H9 (cell line): ENCODE measurements at regions not wholly inside any gene's neighbourhood (a gene's known extent, or its start where the extent isn't known, plus 50 kb on each side); places are given as distances from the start of the nearest gene placed in this dataset.

Experiments used
- DNase-seq: peaks from one replicate; pipeline ENCODE4 v3.0.0-alpha.2; 2017
- H2AFZ ChIP-seq: one replicate; pipeline ENCODE4 v1.6.1; 2013; ENCODE audit warnings: mild to moderate bottlenecking, low read length, control low read depth, moderate library complexity
- H2AK5ac ChIP-seq: 2 replicates; pipeline ENCODE4 v1.6.1; 2013; ENCODE audit warnings: low read length, control low read depth, mixed read lengths; ENCODE audit not compliant: insufficient read length
- H2BK120ac ChIP-seq: one replicate; pipeline ENCODE4 v1.6.1; 2013; ENCODE audit warnings: low read depth, mild to moderate bottlenecking, low read length, control low read depth, inconsistent platforms; ENCODE audit not compliant: poor library complexity, severe bottlenecking
- H2BK12ac ChIP-seq: 2 replicates; pipeline ENCODE4 v1.6.1; 2013; ENCODE audit warnings: low read length, control low read depth, mixed read lengths, low read depth; ENCODE audit not compliant: insufficient read length
- H2BK15ac ChIP-seq: 2 replicates; pipeline ENCODE4 v1.6.1; 2013; ENCODE audit warnings: low read depth, low read length, control low read depth
- H2BK20ac ChIP-seq: one replicate; pipeline ENCODE4 v1.6.1; 2013; ENCODE audit warnings: low read depth, mild to moderate bottlenecking, low read length, control low read depth, inconsistent platforms; ENCODE audit not compliant: poor library complexity, severe bottlenecking
- H2BK5ac ChIP-seq: 2 replicates; pipeline ENCODE4 v1.6.1; 2013; ENCODE audit warnings: low read length, control low read depth, mixed read lengths; ENCODE audit not compliant: insufficient read length
- H3K14ac ChIP-seq: 2 replicates; pipeline ENCODE4 v1.6.1; 2013; ENCODE audit warnings: low read length, control low read depth; ENCODE audit not compliant: insufficient read depth
- H3K18ac ChIP-seq: 2 replicates; pipeline ENCODE4 v1.6.1; 2013; ENCODE audit warnings: low read depth, mild to moderate bottlenecking, mixed read lengths, low read length, control low read depth; ENCODE audit not compliant: insufficient read length
- H3K23ac ChIP-seq: 2 replicates; pipeline ENCODE4 v1.6.1; 2013; ENCODE audit warnings: low read length, control low read depth, mixed read lengths, low read depth; ENCODE audit not compliant: insufficient read length
- H3K23me2 ChIP-seq: 2 replicates; pipeline ENCODE4 v1.6.1; 2013; ENCODE audit warnings: low read depth, mild to moderate bottlenecking, mixed read lengths, low read length, control low read depth; ENCODE audit not compliant: insufficient read length, poor library complexity, severe bottlenecking
- H3K27ac ChIP-seq: 2 replicates; pipeline ENCODE4 v1.5.1; 2013; ENCODE audit warnings: low read length, control low read depth, mixed read lengths, low read depth; ENCODE audit not compliant: insufficient read length
- H3K27me3 ChIP-seq: 2 replicates; pipeline ENCODE4 v1.6.1; 2013; ENCODE audit warnings: low read length, control low read depth, inconsistent platforms; ENCODE audit not compliant: insufficient read depth
- H3K4ac ChIP-seq: 2 replicates; pipeline ENCODE4 v1.6.1; 2013; ENCODE audit warnings: low read depth, mild to moderate bottlenecking, control low read depth, inconsistent platforms, low read length, moderate library complexity
- H3K4me1 ChIP-seq: 2 replicates; pipeline ENCODE4 v1.6.1; 2013; ENCODE audit warnings: low read length, control low read depth, inconsistent platforms; ENCODE audit not compliant: insufficient read depth
- H3K4me2 ChIP-seq: 2 replicates; pipeline ENCODE4 v1.6.1; 2013; ENCODE audit warnings: low read length, control low read depth, mixed read lengths; ENCODE audit not compliant: insufficient read length, insufficient read depth
- H3K56ac ChIP-seq: 2 replicates; pipeline ENCODE4 v1.6.1; 2013; ENCODE audit warnings: low read depth, mild to moderate bottlenecking, mixed read lengths, low read length, control low read depth; ENCODE audit not compliant: insufficient read length
- H3K79me1 ChIP-seq: 2 replicates; pipeline ENCODE4 v1.6.1; 2013; ENCODE audit warnings: low read depth, mild to moderate bottlenecking, moderate library complexity, low read length, control low read depth, inconsistent platforms; ENCODE audit not compliant: insufficient read depth, poor library complexity, severe bottlenecking
- H3K79me2 ChIP-seq: 2 replicates; pipeline ENCODE4 v1.6.1; 2013; ENCODE audit warnings: low read length, control low read depth, inconsistent platforms; ENCODE audit not compliant: insufficient read depth
- H3K9ac ChIP-seq: 2 replicates; pipeline ENCODE4 v1.6.1; 2013; ENCODE audit warnings: low read length, control low read depth, mixed read lengths; ENCODE audit not compliant: insufficient read length; ENCODE audit errors: extremely low read depth
- H3K9me3 ChIP-seq: one replicate; pipeline ENCODE4 v1.6.1; 2013; ENCODE audit warnings: low read depth, low read length, inconsistent platforms; ENCODE audit not compliant: control insufficient read depth
- H3T11ph ChIP-seq: one replicate; pipeline ENCODE4 v1.6.1; 2013; ENCODE audit warnings: mild to moderate bottlenecking, low read length, control low read depth, inconsistent platforms
- H4K20me1 ChIP-seq: one replicate; pipeline ENCODE4 v1.6.1; 2013; ENCODE audit not compliant: control insufficient read depth, insufficient read length, insufficient read depth
- H4K5ac ChIP-seq: 2 replicates; pipeline ENCODE4 v1.6.1; 2013; ENCODE audit warnings: low read depth, mild to moderate bottlenecking, mixed read lengths, low read length, control low read depth; ENCODE audit not compliant: insufficient read length
- H4K8ac ChIP-seq: replicated peaks from 2 replicates; pipeline ENCODE4 v1.6.1; 2013; ENCODE audit warnings: low read length, control low read depth, mixed read lengths, low read depth; ENCODE audit not compliant: insufficient read length
- H4K91ac ChIP-seq: 2 replicates; pipeline ENCODE4 v1.6.1; 2013; ENCODE audit warnings: low read depth, mild to moderate bottlenecking, moderate library complexity, mixed read lengths, low read length, control low read depth; ENCODE audit not compliant: insufficient read length
- H3K27ac Mint-ChIP-seq, 3 experiments: 2 replicates in 2 of 3; 3 replicates in 1 of 3; pipeline ENCODE4 v1.8.0; 2020 to 2021; ENCODE audit warnings: mixed read lengths in 3 of 3, mild to moderate bottlenecking in 1 of 3, moderate library complexity in 1 of 3
- H3K27me3 Mint-ChIP-seq: 2 replicates; pipeline ENCODE4 v1.8.0; 2021; ENCODE audit warnings: low read depth, mild to moderate bottlenecking, moderate library complexity, mixed read lengths
- H3K36me3 Mint-ChIP-seq, 3 experiments: 2 replicates in 2 of 3; 3 replicates in 1 of 3; pipeline ENCODE4 v1.8.0; 2020 to 2021; ENCODE audit warnings: low read depth in 3 of 3, mixed read lengths in 3 of 3; ENCODE audit not compliant: insufficient read depth in 1 of 3
- H3K4me1 Mint-ChIP-seq, 2 experiments: 2 replicates each; pipeline ENCODE4 v1.8.0; 2020; ENCODE audit warnings: mixed read lengths in 2 of 2
- H3K4me3 Mint-ChIP-seq, 2 experiments: 2 replicates in 1 of 2; 3 replicates in 1 of 2; pipeline ENCODE4 v1.8.0; 2020 to 2021; ENCODE audit warnings: mild to moderate bottlenecking in 2 of 2, mixed read lengths in 2 of 2, moderate library complexity in 1 of 2
- H3K9me3 Mint-ChIP-seq, 2 experiments: 2 replicates in 1 of 2; 3 replicates in 1 of 2; pipeline ENCODE4 v1.8.0; 2020; ENCODE audit warnings: mild to moderate bottlenecking in 2 of 2, mixed read lengths in 2 of 2, moderate library complexity in 1 of 2
- CTCF ChIP-seq: fragments of 200-600 bp; sonication (generic); conservative IDR thresholded peaks from 3 replicates; pipeline ENCODE4 v1.8.0; 2021; ENCODE audit warnings: antibody characterized with exemption, mild to moderate bottlenecking
- WGBS: extraction: QIAGEN DNeasy Blood & Tissue Kit; methylation state at CpG from one replicate; pipeline ENCODE4 v1.1.7; 2013; ENCODE audit warnings: missing lambda C conversion rate, low lambda C conversion rate, mixed read lengths; ENCODE audit not compliant: insufficient read length; ENCODE audit errors: extremely low coverage; 5-methylcytosine and 5-hydroxymethylcytosine counted together

GRCh38 chr6:19446570-19446969, 390.6 kb upstream of the ID4 start:
- H2BK20ac ChIP-seq = no peak overlapping the region
- H4K5ac ChIP-seq = no peak overlapping the region
- no peak overlapping the region for H3K14ac ChIP-seq
- no peaks in the 10 kb centered on the region for H3K79me1 ChIP-seq
- H3K27ac ChIP-seq = no peak overlapping the region
- no peak for DNase-seq
- H2AK5ac ChIP-seq = no peak overlapping the region
- no peak for TF ChIP-seq CTCF
- no peaks in the 10 kb centered on the region for H3K23me2 ChIP-seq
- H3K4me1 Mint-ChIP-seq = peaks cover 0 to 2% of the 10 kb centered on the region in 2 experiments; a peak in 1 of 4 replicates
- no peaks in the 10 kb centered on the region; a peak in 1 of 7 replicates for H3K36me3 Mint-ChIP-seq
- H2BK120ac ChIP-seq = no peak overlapping the region
- H3K56ac ChIP-seq = no peak overlapping the region
- H3K4me3 Mint-ChIP-seq = no peak overlapping the region
- no peak overlapping the region for H2BK12ac ChIP-seq
- no peaks in the 10 kb centered on the region for H4K20me1 ChIP-seq
- no peak overlapping the region for H3K23ac ChIP-seq
- no peak overlapping the region for H3T11ph ChIP-seq
- H3K9me3 ChIP-seq = no peaks in the 10 kb centered on the region
- no CpG with 5 or more reads among the region's 3 CpGs for WGBS
- H3K27ac Mint-ChIP-seq = no peak overlapping the region
- no peak overlapping the region for H3K18ac ChIP-seq
- no peak overlapping the region for H3K4me2 ChIP-seq
- H3K4ac ChIP-seq = no peak overlapping the region
- H4K91ac ChIP-seq = no peak overlapping the region
- H3K79me2 ChIP-seq = no peaks in the 10 kb centered on the region
- H3K4me1 ChIP-seq = no peaks in the 10 kb centered on the region
- no peak overlapping the region for H2BK5ac ChIP-seq
- no peak overlapping the region for H3K9ac ChIP-seq
- H3K9me3 Mint-ChIP-seq = no peaks in the 10 kb centered on the region
- H2AFZ ChIP-seq = no peak overlapping the region
- H3K27me3 ChIP-seq = no peaks in the 10 kb centered on the region
- H3K27me3 Mint-ChIP-seq = peaks cover 2% of the 10 kb centered on the region; the same call in 1 of the 2 replicates
- no peak overlapping the region for H4K8ac ChIP-seq
- H2BK15ac ChIP-seq = no peak overlapping the region
